DMS153 treated with DMSO at 0.1 percent for 48 hours (cell line): ENCODE measurements at regions not wholly inside any gene's neighbourhood (a gene's known extent, or its start where the extent isn't known, plus 50 kb on each side); places are given as distances from the start of the nearest gene placed in this dataset.

Experiments used
- DNase-seq: peaks from one replicate; lab custom pipeline; 2025; ENCODE audit not compliant: unreplicated experiment; lab: John Stamatoyannopoulos, UW

GRCh38 chr2:155825876-155826275 is 506.6 kb downstream of the NR4A2 start:
- no peak for DNase-seq

GRCh38 chr2:155815851-155816250 is 516.7 kb downstream of the NR4A2 start:
- peak; percentile 2 for DNase-seq

- DNase-seq: no peak
These were observed 517.2 kb downstream of the NR4A2 start for GRCh38 chr2:155815275-155815674.

GRCh38 chr2:155810411-155810810 is 522.1 kb downstream of the NR4A2 start:
- no peak for DNase-seq

GRCh38 chr2:155802888-155803287 is 529.6 kb downstream of the NR4A2 start:
- no peak for DNase-seq

GRCh38 chr2:155792666-155793065 is 539.9 kb downstream of the NR4A2 start:
- DNase-seq: no peak

GRCh38 chr2:155770516-155770915 is 562.0 kb downstream of the NR4A2 start:
- DNase-seq: no peak

GRCh38 chr2:155766342-155767115 is 566.0 kb downstream of the NR4A2 start:
- no peak for DNase-seq

GRCh38 chr2:155755481-155755880 is 577.0 kb downstream of the NR4A2 start:
- DNase-seq: no peak

- DNase-seq: no peak
These were observed 584.4 kb downstream of the NR4A2 start for GRCh38 chr2:155748131-155748530.

GRCh38 chr2:155747531-155747930 is 585.0 kb downstream of the NR4A2 start:
- no peak for DNase-seq

GRCh38 chr2:155733091-155733853 is 599.2 kb downstream of the NR4A2 start:
- DNase-seq: no peak

- no peak for DNase-seq
These were observed 601.7 kb downstream of the NR4A2 start for GRCh38 chr2:155730804-155731203.

GRCh38 chr2:155727187-155727895 is 605.2 kb downstream of the NR4A2 start:
- no peak for DNase-seq

GRCh38 chr2:155722290-155722689 is 610.2 kb downstream of the NR4A2 start:
- DNase-seq: no peak

GRCh38 chr2:155715705-155716104 is 616.8 kb downstream of the NR4A2 start:
- no peak for DNase-seq

GRCh38 chr2:155714983-155715382 is 617.5 kb downstream of the NR4A2 start:
- DNase-seq: no peak

- no peak for DNase-seq
These were observed 624.5 kb downstream of the NR4A2 start for GRCh38 chr2:155708071-155708470.

GRCh38 chr2:155703917-155704316 is 628.6 kb downstream of the NR4A2 start:
- no peak for DNase-seq

- no peak for DNase-seq
These were observed 629.5 kb downstream of the NR4A2 start for GRCh38 chr2:155703048-155703447.

- no peak for DNase-seq
These were observed 630.8 kb downstream of the NR4A2 start for GRCh38 chr2:155701721-155702120.

- DNase-seq: no peak
These were observed 636.0 kb downstream of the NR4A2 start for GRCh38 chr2:155696571-155696970.
